ENCODE measurements at regions not wholly inside any gene's neighbourhood (a gene's known extent, or its start where the extent isn't known, plus 50 kb on each side); places are given as distances from the start of the nearest gene placed in this dataset.
"Not testable (repeated sequence)": the region's sequence is repeated elsewhere in the genome, so short reads cannot be mapped to it uniquely, and the experiment has no call there.

DNA sequence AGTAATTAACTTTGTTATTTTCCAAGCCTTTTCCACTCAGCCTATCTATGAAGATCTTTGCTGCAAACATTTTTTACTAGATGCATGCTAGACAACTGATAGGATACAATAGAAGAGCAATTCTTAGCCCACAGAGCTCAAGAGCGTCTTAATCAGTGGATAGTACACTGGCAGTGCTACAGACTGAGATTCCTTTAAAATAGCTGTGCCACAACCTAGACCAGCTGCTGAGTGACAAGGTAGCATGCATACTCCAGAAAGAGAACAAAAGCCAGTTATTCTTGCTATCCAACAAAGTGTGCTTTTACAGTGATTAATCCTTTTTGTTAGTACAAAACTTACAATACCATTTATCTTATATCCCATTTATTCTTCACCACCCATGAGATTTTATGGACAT lies 507.9 kb upstream of the SYT4 start:
- Histone ChIP-seq H3K4me1 (no peaks in the 10 kb centered on the region), H3K4me3 (no peak overlapping the region), H3K36me3 (no peaks in the 10 kb centered on the region), H3K27ac (no peak overlapping the region), H3K27me3 (no peaks in the 10 kb centered on the region), H3K9me3 (no peaks in the 10 kb centered on the region)
- TF ChIP-seq POLR2A (IDR thresholded peaks at IDR 0.05) (no peak), POLR2AphosphoS5 (IDR thresholded peaks at IDR 0.05) (no peak)
- 45 to 86% (median 60%) methylated on average over 1 of the region's 1 CpG for WGBS, 5 donors
- intact Hi-C loops (cut with DNase I; ENCODE audit: low total_unique reads) = loop anchor here (5.0 kb wide), 1 partner anchor 62 kb away; no protein-coding TSS in a partner anchor
- no peak for DNase-seq

DNA sequence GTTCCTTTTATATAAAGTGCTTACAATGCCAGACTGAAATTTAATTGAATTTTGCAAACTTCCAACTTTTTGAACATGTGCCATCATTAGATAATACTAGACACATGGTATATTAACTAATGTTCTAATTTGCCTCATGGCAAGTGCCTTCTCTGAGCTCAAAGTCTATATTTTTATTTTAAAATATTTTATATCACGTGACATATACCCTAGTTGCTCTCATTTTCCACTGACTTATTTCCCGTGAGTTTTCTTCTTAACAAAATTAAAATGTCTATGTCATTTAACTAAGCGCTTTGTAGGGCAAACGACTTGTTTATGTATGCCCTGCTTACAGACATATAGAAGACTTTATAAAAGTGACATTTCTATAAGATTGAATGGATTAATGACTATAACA lies 509.6 kb upstream of the SYT4 start:
- 88 to 93% (median 92%) methylated on average over 4 of the region's 4 CpGs for WGBS, 5 donors
- TF ChIP-seq EP300 (IDR thresholded peaks at IDR 0.05) (no peak), POLR2A (IDR thresholded peaks at IDR 0.05) (no peak), POLR2AphosphoS5 (IDR thresholded peaks at IDR 0.05) (no peak)
- TF ChIP-seq, protein P1, sequence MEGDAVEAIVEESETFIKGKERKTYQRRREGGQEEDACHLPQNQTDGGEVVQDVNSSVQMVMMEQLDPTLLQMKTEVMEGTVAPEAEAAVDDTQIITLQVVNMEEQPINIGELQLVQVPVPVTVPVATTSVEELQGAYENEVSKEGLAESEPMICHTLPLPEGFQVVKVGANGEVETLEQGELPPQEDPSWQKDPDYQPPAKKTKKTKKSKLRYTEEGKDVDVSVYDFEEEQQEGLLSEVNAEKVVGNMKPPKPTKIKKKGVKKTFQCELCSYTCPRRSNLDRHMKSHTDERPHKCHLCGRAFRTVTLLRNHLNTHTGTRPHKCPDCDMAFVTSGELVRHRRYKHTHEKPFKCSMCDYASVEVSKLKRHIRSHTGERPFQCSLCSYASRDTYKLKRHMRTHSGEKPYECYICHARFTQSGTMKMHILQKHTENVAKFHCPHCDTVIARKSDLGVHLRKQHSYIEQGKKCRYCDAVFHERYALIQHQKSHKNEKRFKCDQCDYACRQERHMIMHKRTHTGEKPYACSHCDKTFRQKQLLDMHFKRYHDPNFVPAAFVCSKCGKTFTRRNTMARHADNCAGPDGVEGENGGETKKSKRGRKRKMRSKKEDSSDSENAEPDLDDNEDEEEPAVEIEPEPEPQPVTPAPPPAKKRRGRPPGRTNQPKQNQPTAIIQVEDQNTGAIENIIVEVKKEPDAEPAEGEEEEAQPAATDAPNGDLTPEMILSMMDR (IDR thresholded peaks at IDR 0.05) = no peak

DNA sequence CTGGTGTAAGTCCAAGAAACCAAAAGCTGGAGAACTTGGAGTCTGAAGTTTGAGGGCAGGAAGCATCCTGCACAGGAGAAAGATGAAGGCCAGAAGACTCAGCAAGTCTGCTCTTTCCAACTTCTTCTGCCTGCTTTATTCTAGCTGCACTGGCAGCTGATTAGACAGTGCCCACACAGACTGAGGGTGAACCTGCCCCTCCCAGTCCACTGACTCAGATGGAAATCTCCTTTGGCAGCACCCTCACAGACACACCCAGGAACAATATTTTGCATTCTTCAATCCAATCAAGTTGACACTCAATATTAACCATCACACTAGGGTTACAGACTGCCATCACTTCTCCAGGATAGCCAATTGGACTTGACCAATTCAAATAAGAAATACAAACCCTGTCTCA lies 510.4 kb upstream of the SYT4 start:
- not testable (repeated sequence) for H3K4me3 ChIP-seq, H3K27ac ChIP-seq, H3K27me3 ChIP-seq, DNase-seq, H3K36me3 ChIP-seq, H3K9me3 ChIP-seq, H3K4me1 ChIP-seq
- intact Hi-C loops (cut with DNase I; ENCODE audit: low total_unique reads) = loop anchor here (5.0 kb wide), 1 partner anchor 60 kb away; no protein-coding TSS in a partner anchor

More for the DNA sequence above, 509.6 kb upstream of the SYT4 start:
- intact Hi-C loops (cut with DNase I; ENCODE audit: low total_unique reads) = loop anchor here (5.0 kb wide), 1 partner anchor 60 kb away; no protein-coding TSS in a partner anchor
- H3K9me3 ChIP-seq = no peaks in the 10 kb centered on the region
- no peaks in the 10 kb centered on the region for H3K27me3 ChIP-seq
- H3K36me3 ChIP-seq = no peaks in the 10 kb centered on the region
- no peak overlapping the region for H3K27ac ChIP-seq
- H3K4me3 ChIP-seq = no peak overlapping the region
- no peak for DNase-seq
- no peaks in the 10 kb centered on the region for H3K4me1 ChIP-seq

DNA sequence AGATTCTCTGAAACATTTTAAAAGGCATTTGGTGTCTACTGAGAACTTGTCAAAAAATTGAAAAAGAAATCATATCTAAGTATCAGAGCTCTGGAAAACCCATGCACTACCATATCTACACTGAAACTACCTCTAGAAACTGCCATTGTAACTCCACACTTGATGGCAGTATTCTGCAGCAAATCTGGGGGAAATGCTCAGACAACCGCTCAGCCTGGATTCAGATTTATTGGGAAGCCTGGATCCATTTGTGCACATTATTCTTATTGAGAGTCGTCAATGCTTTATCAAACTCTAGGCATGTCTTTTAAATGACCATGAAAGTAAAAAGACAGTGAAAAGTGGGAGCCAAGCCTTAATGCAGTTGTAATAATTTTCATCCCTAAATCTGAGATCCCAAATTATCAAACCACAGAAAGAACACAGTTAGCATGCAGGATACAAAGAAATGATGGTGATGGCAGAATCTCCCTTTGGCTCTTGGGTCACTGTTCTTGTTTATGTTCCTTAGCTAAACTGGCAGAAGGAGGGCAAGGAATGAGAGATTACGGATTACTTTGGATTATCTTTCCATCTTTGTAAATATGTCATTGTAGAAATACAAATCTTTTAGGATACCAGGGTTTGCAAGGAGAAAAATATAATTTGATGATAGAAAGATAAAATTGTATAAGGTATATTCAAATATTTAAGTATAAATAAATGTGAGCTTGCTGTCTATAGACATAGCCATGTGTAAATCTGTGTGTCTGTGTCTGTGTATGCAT lies 512.1 kb upstream of the SYT4 start:
- H3K9me3 ChIP-seq = no peaks in the 10 kb centered on the region
- intact Hi-C loops (cut with DNase I; ENCODE audit: low total_unique reads) = loop anchor here (5.0 kb wide), 1 partner anchor 58 kb away; no protein-coding TSS in a partner anchor
- DNase-seq = peak in 1 of 2 donors; percentile 66
- no peaks in the 10 kb centered on the region for H3K27me3 ChIP-seq
- 43 to 48% (median 47%) methylated on average over 3 of the region's 3 CpGs for WGBS, 5 donors
- no peak for TF ChIP-seq EP300 (IDR thresholded peaks at IDR 0.05)
- no peak for TF ChIP-seq POLR2AphosphoS5 (IDR thresholded peaks at IDR 0.05)
- TF ChIP-seq, protein P1 (IDR thresholded peaks at IDR 0.05) = no peak
- TF ChIP-seq POLR2A (IDR thresholded peaks at IDR 0.05) = no peak
- no peak overlapping the region for H3K27ac ChIP-seq
- no peak overlapping the region for H3K4me3 ChIP-seq
- no peaks in the 10 kb centered on the region for H3K36me3 ChIP-seq
- H3K4me1 ChIP-seq = no peaks in the 10 kb centered on the region

DNA sequence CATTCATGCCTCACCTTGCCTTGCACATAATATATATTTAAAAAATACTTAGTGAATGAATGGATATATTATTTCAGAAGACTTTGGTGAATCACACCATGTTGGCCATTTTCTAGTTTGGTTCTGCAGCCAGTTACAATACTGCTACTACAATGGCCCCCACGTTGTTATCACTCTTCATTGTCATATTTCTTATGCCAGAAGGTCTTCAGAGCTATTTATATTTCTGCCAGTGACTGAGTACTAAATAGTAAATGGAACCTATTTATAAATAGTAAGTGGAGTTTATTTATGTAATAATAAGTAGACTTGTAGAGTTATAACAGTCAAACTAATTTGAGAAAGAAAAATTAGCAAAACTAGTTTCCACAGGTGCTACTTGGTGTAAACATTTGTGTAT lies 516.6 kb upstream of the SYT4 start:
- Histone ChIP-seq H3K4me1 (no peaks in the 10 kb centered on the region), H3K27ac (no peak overlapping the region), H3K4me3 (no peak overlapping the region), H3K27me3 (no peaks in the 10 kb centered on the region), H3K9me3 (no peaks in the 10 kb centered on the region), H3K36me3 (no peaks in the 10 kb centered on the region)
- intact Hi-C loops (cut with DNase I; ENCODE audit: low total_unique reads) = no loop called here
- TF ChIP-seq POLR2AphosphoS5 (IDR thresholded peaks at IDR 0.05) (no peak), EP300 (IDR thresholded peaks at IDR 0.05) (no peak), POLR2A (IDR thresholded peaks at IDR 0.05) (no peak)
- TF ChIP-seq, protein P1 (IDR thresholded peaks at IDR 0.05) = no peak
- 34 to 52% (median 39%) methylated on average over 1 of the region's 1 CpG for WGBS, 5 donors
- DNase-seq = no peak
